GM19035 (cell line): ENCODE measurements at regions not wholly inside any gene's neighbourhood (a gene's known extent, or its start where the extent isn't known, plus 50 kb on each side); places are given as distances from the start of the nearest gene placed in this dataset.
"Not testable (repeated sequence)": the region's sequence is repeated elsewhere in the genome, so short reads cannot be mapped to it uniquely, and the experiment has no call there.

Source experiments
- ATAC-seq: cut with Tn5 transposase; IDR thresholded peaks from one replicate; pipeline ENCODE4 v1.9.1; 2021; ENCODE audit not compliant: unreplicated experiment

DNA sequence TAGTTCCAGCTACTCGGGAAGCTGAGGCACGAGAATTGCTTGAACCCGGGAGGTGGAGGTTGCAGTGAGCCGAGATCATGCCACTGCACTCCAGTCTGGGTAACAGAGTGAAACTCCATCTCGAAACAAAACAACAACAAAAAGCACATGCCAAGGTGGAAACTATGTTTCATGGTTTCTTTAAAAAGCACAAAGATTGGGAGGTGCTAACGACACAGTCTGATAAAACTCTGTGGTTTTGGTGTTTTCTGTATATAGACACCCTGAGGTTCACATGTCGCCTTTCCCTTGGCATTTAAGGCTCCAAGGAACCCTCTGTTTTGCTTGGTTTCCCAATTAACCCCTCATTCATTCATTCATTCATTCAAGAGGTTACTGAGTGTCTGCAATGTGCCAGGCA is 253.4 kb upstream of the SULF2 start:
- ATAC-seq: no peak

DNA sequence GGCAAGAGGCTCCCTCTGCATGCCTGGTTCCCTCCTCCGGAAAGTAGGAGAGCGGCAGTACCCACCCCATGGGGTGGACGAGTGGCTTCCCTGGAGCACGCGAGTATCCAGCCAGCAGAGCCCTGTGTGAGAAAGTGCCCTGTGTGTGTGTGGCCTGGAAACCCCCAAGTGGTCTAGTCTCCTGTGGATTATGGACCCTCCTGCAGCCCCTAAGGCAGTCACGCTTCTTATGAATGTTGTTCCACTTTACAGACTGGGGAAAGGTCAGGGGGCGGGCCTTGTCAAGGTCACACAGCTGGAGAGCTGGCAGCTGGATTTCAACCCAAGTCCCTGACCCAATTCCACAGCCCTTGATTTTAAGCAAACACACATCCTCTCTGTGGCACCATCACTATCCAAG is 252.5 kb upstream of the SULF2 start:
- ATAC-seq: not testable (repeated sequence)

DNA sequence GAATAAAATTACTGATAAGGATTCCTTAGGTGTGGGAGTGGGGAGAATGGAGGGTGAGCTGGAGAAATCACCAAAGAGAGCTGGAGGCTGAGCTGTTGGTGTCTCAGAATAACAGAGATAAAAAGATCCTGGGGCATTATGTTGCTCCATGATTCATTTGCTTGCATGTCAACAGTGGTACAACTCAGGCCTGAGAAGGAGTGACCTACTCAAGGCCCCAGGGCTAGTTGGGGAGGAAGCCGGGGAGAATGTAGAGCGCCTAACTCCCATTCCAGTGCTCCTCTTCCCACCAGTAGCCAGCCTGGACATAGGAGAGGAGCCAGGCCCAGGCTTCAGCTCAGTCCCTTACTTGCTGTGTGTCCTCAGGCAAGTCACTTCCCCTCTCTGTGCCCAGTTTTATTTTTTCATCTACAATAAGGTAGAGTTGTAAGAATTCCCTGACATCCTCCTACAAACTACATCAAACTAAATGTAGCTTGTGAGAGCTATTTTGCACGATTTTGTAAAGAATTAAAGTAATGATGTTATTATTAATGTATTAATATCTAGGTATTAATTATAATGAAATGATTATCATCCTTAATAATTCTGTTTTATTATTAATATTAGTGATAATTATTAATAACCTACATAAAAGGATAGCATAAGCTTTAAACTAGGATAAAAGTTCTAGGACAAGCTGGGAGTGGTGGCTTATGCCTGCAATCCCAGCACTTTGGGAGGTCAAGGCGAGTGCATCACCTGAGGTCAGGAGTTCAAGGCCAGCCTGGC is 250.9 kb upstream of the SULF2 start:
- ATAC-seq: no peak

DNA sequence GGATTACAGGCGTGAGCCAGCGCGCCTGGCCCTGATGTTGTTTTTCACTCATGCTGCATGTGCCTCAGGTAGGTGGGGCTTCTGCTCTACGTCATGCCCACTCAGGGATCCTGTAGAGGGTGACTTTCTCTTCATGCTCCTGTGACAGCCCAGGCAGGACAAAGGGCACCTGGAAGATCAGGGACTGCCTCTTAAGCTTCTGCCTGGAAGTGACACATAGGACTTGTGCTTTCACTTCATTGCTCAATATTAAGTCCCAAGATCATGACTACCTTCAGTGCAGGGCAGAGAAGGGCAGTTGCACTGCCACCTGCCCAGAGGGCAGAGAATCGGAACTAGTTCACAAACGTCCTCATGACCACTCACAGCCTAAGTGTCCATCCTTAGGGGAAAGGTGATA is 249.5 kb upstream of the SULF2 start:
- ATAC-seq: no peak

DNA sequence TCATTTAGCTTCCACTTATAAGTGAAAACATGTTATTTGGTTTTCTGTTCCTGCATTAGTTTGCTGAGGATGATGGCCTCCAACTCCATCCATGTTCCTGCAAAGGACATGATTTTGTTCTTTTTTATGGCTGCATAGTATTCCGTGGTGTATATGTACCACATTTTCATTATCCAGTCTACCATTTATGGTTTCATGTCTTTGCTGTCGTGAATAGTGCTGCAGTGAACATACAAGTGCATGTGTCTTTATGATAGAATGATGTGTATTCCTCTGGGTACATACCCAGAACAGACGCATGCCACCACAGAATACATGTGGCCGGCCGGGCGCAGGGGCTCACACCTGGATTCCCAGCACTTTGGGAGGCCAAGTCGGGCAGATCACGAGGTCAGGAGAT is 247.7 kb upstream of the SULF2 start:
- ATAC-seq: not testable (repeated sequence)

DNA sequence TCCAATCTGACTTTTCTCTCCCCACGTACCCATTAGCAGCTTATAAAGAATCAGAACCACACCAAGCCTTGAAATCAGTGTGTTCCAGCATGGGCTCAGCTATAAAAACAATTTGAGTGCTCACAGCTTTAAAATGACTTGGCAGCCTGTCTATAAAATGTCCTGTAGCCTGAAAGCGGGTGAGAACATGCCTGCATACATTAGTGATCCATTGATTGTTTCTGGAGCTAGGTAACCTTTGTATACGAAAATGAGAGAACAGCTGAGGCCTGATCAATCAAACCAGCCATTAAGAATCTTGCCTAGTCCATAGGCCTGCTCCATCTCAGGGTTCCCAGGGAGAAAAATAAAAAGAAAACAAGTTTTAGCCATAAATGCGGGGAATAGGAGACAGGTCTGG is 245.8 kb upstream of the SULF2 start:
- ATAC-seq: no peak

DNA sequence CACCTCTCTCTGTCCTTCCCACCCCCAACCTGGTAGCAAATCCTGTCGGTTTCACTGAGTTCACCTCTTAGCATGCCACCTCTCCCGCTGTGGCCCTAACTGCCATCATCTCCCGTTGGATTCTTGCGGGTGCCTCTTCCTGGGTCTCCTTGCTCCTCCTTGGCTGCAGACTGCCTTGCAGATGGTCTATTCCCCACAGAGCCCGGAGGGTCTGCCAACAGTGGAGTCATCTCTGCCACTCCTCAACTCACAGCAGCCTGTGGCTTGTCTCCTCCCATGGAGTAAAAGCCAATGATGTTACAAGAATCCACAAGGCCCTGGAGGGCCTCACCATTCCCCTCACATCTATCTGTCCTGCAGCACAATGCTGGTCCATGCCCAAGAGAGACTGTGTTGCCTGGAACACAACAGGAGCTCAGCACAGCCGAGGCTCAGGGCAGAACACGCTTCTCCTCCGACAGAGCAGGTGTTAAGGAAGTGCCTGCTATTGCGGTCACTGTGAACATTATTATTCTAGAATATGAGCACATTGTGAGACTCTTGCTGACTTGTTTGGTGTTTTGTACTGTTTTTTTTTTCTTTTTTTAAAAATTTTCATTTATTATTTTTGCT is 241.8 kb upstream of the SULF2 start:
- no peak for ATAC-seq

DNA sequence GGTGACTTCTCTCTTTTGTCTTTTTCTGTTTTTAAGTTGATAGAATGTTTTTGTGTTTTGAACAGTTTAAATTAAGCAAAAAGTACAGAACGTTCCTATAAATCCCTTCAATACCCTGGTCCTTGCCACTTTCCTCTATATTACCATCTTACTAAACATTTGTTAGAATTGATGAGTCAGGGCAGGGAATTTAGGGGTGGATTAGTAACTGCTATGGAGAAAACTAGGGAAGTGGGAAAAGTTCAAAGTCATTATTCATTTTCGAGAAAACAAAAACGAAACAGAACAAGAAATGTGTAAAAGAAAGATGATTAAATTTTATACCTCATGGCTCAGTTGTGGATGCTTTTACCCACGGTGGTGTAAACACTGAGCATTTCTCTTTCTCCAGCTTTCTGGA is 240.4 kb upstream of the SULF2 start:
- ATAC-seq: no peak

DNA sequence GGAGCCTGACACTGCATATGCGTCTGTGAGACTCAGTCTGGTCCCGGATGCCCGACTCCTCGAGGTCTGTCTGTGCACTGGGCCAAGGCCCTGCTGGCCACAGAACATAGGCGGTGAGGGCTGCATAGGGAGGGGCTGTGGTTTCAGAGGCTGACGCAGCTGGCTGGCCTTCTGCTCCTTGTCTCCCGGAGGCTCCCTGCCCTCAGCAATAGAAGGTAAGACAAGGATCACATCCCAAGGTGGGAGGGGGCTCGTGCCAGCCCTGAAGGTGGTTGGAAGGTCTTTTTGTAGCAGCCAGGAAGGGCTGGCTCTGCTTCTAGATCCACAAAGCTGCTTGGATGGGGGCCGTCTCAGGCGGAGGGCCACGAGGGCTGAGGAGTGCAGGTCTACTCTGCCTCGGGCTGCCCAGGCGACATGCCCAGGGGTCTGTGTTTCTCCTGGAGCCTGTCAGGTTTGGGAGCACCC is 239.8 kb upstream of the SULF2 start:
- no peak for ATAC-seq

DNA sequence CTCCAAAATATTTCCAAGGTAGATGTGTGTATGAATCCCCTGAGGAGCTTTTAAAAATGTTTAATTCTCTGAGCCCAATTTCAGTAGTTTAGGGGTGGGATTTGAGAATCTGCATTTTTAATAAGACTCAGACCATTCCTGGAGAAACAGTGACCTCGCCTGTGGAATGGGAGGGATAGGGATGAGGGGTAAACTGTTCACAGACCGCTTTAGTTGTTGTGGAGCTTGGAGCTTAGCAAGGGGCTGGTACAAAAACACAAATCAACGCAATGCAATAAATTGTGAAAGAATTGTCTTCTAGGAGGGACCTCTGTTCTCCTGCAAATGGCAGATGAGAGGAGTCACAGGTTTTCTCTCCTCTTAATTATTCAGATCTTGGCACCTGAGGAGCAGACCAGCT is 239.3 kb upstream of the SULF2 start:
- no peak for ATAC-seq

DNA sequence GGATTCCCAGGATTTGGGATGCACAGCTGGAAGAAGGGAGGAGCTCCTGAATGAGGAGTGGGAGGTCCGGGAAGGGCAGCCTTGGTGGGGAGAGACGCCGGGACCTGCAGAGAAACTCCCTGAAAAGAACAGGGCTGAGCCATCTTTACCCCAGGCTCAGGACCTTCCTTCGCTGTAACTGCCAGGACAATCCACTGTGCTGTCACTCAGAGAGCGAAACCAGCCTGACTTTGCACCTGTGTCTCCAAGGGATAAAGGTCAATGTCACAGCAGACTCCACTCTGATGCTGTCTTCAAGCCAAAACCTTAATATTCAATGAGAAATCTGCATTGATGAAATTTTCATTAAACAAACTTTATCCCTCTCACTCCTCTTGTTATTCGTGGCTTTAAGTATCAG is 235.4 kb upstream of the SULF2 start:
- not testable (repeated sequence) for ATAC-seq

DNA sequence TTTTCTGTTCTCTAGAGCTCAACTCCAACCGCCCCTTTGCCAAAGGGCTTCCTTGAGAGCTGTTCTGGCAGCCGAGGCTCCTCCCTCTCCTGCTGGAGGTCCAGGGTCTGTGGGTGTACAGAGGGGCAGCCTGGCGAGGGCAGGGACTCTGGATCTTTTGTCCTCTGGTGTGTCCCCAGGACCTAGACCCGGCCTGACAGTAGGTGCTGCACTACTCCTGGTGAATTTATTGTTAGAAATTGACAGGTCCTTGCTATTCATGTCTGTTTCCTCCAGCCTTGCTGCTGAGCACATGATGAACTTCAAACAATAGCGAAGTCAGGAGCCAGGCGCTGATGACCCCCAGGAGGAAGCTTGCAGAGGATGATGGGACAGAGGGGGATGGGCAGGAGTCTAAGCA is 234.7 kb upstream of the SULF2 start:
- no peak for ATAC-seq

DNA sequence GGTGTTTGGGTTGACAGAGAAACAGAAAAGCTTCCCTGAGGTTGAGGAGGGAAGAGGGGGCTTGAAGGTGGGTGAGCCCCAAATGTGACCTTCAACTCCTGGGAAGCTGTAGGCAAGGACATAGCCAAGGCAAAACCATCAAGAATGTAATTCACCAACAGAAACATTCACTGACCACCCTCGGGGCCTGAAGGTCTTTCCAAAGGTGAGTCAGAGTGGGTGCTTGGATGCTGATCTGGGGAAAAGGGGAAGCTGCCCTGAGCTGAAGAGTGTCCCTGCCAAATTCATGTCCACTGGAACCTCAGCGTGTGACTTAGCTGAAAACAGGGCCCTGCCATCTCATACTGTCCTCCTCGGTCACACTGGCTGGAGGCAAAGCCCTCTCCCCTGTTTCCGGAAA is 234.2 kb upstream of the SULF2 start:
- ATAC-seq: no peak

DNA sequence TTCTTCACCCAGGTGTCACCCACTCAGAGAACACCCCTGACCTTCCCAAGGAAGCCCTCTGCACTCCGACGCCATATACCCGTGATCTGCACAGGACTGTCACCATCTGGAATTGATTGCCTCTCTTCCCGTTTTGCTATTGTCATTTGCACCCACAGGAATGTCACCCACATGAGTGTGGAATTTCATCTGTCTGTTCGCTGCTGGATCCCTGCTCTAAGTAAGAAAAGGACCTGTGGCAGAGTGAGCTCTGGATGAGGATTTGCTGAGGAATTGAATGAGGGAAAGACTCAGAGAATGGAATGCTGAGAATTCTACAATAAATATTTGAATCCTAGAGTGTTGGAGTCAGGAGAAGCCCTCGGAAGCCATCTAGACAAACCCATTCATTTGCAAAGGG is 233.6 kb upstream of the SULF2 start:
- not testable (repeated sequence) for ATAC-seq

DNA sequence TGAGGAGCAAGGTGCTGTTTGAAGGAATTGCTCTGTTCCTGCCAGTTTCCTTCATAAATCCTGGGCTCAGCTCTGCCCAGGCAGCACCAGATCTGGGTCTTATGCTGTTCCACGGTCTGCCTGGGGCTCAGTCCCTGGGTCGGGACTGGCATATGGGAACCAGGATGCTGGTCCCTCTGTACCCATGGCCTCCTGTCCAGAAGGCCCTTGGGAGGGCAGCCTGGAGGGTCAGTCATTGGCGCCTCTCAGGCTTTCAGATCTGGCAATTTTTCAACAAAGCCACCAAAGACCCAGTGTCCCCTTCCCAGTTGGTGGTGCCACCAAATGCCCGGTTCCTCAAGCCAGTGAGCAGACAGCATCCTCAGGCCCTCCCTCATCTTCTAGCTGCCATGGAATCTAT is 232.7 kb upstream of the SULF2 start:
- ATAC-seq: no peak

DNA sequence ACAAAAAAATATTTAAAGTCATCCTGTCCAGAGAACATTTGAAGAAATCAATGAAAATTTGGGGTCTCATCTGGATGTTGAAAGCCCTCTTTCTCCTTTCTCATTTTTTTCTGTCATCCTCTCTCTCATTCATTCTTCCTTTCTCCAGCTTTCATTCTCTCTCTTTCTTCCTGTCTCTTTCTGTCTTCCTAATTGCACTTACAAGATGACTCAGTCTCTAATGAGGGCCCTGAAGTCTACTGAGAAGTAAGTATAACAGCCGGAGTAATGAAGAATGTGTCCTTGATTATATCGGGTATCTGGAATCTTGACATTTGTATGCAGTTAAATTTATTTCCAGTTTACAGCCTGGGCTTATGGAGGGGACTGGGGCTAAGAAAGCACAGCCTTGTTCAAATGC is 232.2 kb upstream of the SULF2 start:
- ATAC-seq: no peak

DNA sequence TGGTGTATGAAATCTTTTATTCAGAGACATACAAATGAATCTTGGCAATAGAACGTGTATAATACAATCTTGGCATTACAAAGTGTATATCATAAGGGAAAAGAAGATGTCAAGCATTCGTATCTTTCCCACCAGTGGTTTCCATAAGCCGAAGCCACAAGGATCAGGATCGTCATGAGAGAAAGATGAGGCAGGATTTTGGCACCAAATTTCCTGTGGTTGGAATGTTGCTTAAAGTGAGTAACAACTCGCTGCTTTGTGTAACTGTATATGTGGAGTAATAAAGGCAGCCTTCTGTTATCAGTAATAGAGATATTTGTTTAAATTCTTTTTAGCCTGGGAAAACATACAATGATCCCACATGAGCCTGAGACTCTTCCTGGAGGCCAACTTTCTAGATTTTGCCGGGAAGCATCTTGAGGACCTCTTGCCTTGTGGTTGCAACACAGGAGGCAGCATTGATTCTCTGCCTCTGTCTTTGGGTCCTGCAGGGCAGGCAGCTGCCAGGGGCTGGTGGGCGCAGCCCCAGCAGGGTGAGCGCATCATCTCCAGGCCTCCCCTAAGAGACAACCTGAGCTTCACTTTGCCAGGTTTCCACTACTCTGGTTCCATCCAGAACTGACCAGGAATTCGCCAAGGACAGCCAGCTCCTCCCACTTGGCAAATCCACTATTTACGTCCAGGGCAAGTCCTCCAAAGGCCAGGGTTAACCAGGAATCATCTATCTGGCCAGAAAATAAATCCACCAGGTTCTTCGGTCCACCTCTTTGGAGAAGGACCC is 230.9 kb upstream of the SULF2 start:
- no peak for ATAC-seq

DNA sequence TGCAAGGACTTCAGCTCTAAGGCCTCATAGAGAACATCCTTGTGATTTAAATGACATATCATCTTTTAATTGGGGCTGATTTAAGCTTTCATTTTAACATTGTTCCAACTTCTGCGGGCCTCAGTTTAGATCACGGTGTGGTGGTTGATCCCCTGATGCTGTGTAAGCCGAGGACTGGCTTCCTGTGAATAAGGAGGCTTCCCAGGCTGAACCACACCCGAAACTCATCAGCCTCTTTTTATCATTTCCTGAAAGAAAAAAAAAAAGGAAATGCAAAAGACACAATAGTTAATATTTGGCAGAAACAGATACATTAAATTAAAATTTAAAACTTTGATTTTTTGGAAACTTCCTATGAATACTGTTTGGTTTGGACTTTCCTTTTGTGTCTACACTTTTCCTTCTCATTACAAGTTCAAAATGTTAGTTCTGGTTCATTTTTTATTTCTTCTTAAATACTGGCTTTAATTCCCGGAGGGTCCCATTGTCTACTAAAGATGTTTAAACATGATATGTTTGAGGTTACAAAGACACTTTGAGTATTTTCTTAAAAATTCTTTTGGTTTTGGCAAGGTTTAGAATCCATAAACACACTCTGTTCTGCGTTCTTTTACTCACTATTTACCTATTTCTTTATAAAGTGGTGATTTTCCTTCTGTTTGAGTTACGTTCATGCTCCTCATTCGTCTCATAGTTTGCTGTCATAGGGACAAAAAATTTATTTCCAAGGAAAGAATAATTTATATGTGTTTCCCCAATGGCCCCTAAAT is 230.0 kb upstream of the SULF2 start:
- ATAC-seq: no peak

DNA sequence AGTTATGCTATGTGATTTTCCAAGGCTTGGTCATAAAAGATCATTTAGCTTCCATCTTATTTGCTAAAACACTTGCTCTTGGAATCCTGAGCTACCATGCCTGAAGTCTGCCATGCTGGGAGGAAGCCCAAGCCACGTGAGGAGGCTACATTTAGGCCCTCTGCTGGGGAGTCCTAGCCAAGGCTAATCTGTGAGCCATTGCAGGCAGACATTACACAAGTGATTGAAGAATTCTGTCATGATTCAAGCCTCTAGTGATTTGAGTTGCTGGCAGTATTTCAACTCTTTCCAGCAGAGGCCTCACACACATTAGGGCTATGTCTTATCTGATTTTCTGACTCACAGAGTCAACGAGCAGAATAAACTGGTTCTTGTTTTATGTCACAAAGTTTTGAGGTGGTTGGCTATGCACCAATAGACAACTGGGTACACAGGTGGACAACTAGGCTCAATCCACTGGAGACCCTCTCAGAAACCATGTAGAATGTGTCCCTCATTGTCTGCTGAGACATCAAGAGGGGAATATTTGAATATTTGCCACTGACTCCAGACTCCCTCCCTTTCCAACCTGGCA is 227.2 kb upstream of the SULF2 start:
- ATAC-seq: no peak

DNA sequence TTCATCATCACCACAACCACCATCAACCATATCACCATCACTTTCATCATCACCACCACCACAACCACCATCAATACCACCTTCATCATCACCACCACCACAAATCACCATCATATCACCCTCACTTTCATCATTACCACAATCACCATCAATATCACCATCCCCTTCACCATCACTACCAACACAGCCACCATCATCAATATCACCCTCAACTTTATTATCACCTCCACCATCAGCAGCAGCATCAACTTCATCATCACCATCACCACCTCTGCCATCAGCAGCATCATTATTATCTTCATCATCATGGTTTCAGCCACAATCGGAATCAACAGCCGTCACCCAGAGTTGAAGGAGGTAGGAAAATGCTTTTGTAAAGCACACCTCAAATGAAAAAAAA is 225.7 kb upstream of the SULF2 start:
- no peak for ATAC-seq

DNA sequence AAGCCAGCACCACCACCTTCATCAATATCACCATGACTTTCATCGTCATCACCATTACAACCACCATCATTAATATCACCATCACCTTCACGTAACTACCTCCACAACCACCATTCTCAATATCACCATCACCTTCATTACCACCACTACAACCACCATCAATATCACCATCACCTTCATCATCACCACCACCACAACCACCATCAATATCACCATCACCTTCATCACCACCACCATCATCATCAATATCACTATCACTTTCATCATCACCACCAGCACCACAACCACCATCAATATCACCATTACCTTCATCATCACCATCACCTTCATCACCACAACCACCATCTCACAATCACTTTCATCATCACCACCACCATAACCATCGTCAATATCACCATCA is 225.3 kb upstream of the SULF2 start:
- ATAC-seq: no peak
